Endodermal cell (in vitro differentiated cells): ENCODE measurements at regions not wholly inside any gene's neighbourhood (a gene's known extent, or its start where the extent isn't known, plus 50 kb on each side); places are given as distances from the start of the nearest gene placed in this dataset.

Experiments
- DNase-seq: peaks from one replicate; pipeline ENCODE4 v3.0.0-alpha.2; 2017
- H3K27ac ChIP-seq: 2 replicates; pipeline ENCODE4 v1.5.1; 2013; ENCODE audit warnings: mild to moderate bottlenecking, low read depth, low read length, moderate library complexity
- H3K27me3 ChIP-seq: 2 replicates; pipeline ENCODE4 v1.6.1; 2013; ENCODE audit warnings: mild to moderate bottlenecking, low read length, moderate library complexity; ENCODE audit not compliant: insufficient read depth, control insufficient read depth, poor library complexity, severe bottlenecking
- H3K36me3 ChIP-seq: 2 replicates; pipeline ENCODE4 v1.7.0; 2013; ENCODE audit warnings: mild to moderate bottlenecking, low read length, moderate library complexity; ENCODE audit not compliant: control insufficient read depth, insufficient read depth
- H3K4me1 ChIP-seq: one replicate; pipeline ENCODE4 v1.7.0; 2013; ENCODE audit warnings: low read length; ENCODE audit not compliant: control insufficient read depth, insufficient read depth
- H3K4me3 ChIP-seq: 2 replicates; pipeline ENCODE4 v1.5.1; 2013; ENCODE audit warnings: mild to moderate bottlenecking, low read length, moderate library complexity
- H3K9ac ChIP-seq: 2 replicates; pipeline ENCODE4 v1.6.1; 2013; ENCODE audit warnings: mild to moderate bottlenecking, low read length, moderate library complexity; ENCODE audit not compliant: poor library complexity, severe bottlenecking; ENCODE audit errors: extremely low read depth
- H3K9me3 ChIP-seq: 2 replicates; pipeline ENCODE4 v1.6.1; 2013; ENCODE audit warnings: mild to moderate bottlenecking, low read length, moderate library complexity; ENCODE audit not compliant: control insufficient read depth
- H3K27ac Mint-ChIP-seq: 2 replicates; pipeline ENCODE4 v1.8.0; 2020; ENCODE audit warnings: mixed read lengths
- H3K27me3 Mint-ChIP-seq: 2 replicates; pipeline ENCODE4 v1.8.0; 2021; ENCODE audit warnings: mild to moderate bottlenecking, mixed read lengths; ENCODE audit not compliant: insufficient read depth
- H3K36me3 Mint-ChIP-seq: 2 replicates; pipeline ENCODE4 v1.8.0; 2020; ENCODE audit warnings: low read depth, mixed read lengths
- H3K4me1 Mint-ChIP-seq: 2 replicates; pipeline ENCODE4 v1.8.0; 2020; ENCODE audit warnings: mixed read lengths
- H3K4me3 Mint-ChIP-seq: 2 replicates; pipeline ENCODE4 v1.8.0; 2020; ENCODE audit warnings: mild to moderate bottlenecking, moderate library complexity, mixed read lengths
- H3K9me3 Mint-ChIP-seq: 2 replicates; pipeline ENCODE4 v1.8.0; 2020; ENCODE audit warnings: mild to moderate bottlenecking, mixed read lengths
- WGBS, 2 experiments: methylation state at CpG; one replicate each; pipeline versions ENCODE4 v1.1.5 to v1.1.7; 2013; ENCODE audit warnings: missing lambda C conversion rate in 2 of 2, mixed read lengths in 1 of 2; ENCODE audit not compliant: insufficient coverage in 1 of 2, insufficient read length in 1 of 2; 5-methylcytosine and 5-hydroxymethylcytosine counted together
- TF ChIP-seq, protein P1 (sequence below): fragments of 200-600 bp; sonication (generic); conservative IDR thresholded peaks from 2 replicates; pipeline ENCODE4 v1.5.0; 2021; ENCODE audit warnings: antibody characterized with exemption, mild to moderate bottlenecking

DNA sequence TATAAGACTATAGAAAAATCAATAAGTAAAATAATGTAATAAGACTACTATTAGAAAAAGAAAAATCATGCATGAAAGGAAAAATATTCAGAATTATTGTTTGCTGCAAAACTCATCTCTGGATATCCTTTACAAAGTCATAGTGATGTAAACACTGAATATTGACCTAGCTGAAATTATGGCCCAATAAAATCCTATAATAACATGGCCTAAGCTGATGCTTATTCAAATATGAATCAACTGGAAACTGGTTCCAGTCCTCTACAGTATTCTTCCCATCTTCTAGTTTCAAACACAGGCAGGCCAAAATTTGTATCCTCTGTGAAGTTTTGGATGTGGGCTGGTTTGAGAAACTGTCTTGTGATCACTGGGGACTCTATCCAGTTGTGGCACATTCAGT lies 134.5 kb downstream of the CNTN3 start:
- Histone ChIP-seq H3K4me3 (no peak overlapping the region), H3K4me1 (no peaks in the 10 kb centered on the region), H3K27ac (no peak overlapping the region), H3K9ac (no peak overlapping the region), H3K36me3 (no peaks in the 10 kb centered on the region), H3K27me3 (no peaks in the 10 kb centered on the region), H3K9me3 (no peaks in the 10 kb centered on the region)
- Mint-ChIP-seq H3K36me3 (no peaks in the 10 kb centered on the region), H3K27me3 (no peaks in the 10 kb centered on the region), H3K4me3 (no peak overlapping the region), H3K9me3 (no peaks in the 10 kb centered on the region), H3K4me1 (no peaks in the 10 kb centered on the region), H3K27ac (no peak overlapping the region)
- DNase-seq, result no peak
- TF ChIP-seq, protein P1, sequence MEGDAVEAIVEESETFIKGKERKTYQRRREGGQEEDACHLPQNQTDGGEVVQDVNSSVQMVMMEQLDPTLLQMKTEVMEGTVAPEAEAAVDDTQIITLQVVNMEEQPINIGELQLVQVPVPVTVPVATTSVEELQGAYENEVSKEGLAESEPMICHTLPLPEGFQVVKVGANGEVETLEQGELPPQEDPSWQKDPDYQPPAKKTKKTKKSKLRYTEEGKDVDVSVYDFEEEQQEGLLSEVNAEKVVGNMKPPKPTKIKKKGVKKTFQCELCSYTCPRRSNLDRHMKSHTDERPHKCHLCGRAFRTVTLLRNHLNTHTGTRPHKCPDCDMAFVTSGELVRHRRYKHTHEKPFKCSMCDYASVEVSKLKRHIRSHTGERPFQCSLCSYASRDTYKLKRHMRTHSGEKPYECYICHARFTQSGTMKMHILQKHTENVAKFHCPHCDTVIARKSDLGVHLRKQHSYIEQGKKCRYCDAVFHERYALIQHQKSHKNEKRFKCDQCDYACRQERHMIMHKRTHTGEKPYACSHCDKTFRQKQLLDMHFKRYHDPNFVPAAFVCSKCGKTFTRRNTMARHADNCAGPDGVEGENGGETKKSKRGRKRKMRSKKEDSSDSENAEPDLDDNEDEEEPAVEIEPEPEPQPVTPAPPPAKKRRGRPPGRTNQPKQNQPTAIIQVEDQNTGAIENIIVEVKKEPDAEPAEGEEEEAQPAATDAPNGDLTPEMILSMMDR, result no peak

DNA sequence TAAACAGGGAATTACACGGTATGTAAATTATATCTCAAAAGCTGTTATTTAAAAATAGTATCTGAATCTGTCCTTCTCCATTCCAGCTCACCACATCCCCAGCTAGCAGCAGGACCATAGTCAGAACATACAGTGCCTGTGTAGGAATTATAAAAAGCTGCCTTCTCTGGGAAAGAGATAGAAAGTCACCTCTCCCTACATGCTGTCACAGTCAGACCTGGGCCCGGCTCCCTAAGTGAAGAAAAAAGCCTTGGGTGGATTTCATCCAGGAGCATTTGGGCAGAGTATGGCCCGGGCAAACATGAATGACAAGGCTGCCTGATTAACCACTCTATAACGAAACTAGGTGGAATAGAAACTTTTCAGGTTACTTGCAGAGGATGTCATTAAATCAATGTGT lies 144.1 kb downstream of the CNTN3 start:
- H3K9me3 Mint-ChIP-seq, result no peaks in the 10 kb centered on the region
- DNase-seq, result no peak
- no peaks in the 10 kb centered on the region for H3K4me1 Mint-ChIP-seq
- H3K4me3 ChIP-seq, result no peak overlapping the region
- no peak overlapping the region for H3K4me3 Mint-ChIP-seq
- no peaks in the 10 kb centered on the region for H3K36me3 ChIP-seq
- H3K27ac ChIP-seq, result no peak overlapping the region
- H3K27me3 ChIP-seq, result no peaks in the 10 kb centered on the region
- WGBS, 2 experiments, result 90 to 91% methylated on average over 2 to 3 of the region's 4 CpGs
- H3K9me3 ChIP-seq, result no peaks in the 10 kb centered on the region
- no peaks in the 10 kb centered on the region for H3K4me1 ChIP-seq
- no peaks in the 10 kb centered on the region for H3K36me3 Mint-ChIP-seq
- TF ChIP-seq, protein P1, result no peak
- no peak overlapping the region for H3K27ac Mint-ChIP-seq
- no peak overlapping the region for H3K9ac ChIP-seq
- no peaks in the 10 kb centered on the region for H3K27me3 Mint-ChIP-seq

DNA sequence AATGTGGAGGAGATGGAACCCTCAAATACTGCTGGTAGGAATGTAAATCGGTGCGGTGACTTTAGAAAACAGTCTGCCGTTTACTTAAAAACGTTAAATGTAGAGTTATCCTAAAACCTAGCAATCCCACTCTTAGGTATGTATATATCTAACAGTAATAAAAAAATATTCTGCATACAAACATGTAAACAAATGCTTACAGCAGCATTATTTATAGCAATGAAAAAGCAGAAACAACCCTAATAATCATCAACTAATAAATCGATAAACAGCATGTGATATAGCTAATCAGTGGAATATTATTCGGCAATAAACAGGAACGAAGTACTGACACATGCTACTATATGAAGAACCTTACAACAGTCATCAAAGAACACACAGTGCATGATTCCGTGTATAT lies 144.7 kb downstream of the CNTN3 start:
- H3K4me3 ChIP-seq, result no peak overlapping the region
- 92 to 95% methylated on average over 2 to 7 of the region's 8 CpGs for WGBS, 2 experiments
- no peaks in the 10 kb centered on the region for H3K27me3 ChIP-seq
- no peak overlapping the region for H3K9ac ChIP-seq
- TF ChIP-seq, protein P1, result no peak
- H3K27ac ChIP-seq, result no peak overlapping the region
- H3K27ac Mint-ChIP-seq, result no peak overlapping the region
- H3K9me3 Mint-ChIP-seq, result no peaks in the 10 kb centered on the region
- no peaks in the 10 kb centered on the region for H3K9me3 ChIP-seq
- DNase-seq, result no peak
- no peak overlapping the region for H3K4me3 Mint-ChIP-seq
- H3K27me3 Mint-ChIP-seq, result no peaks in the 10 kb centered on the region
- no peaks in the 10 kb centered on the region for H3K4me1 Mint-ChIP-seq
- H3K36me3 ChIP-seq, result no peaks in the 10 kb centered on the region
- no peaks in the 10 kb centered on the region for H3K4me1 ChIP-seq
- H3K36me3 Mint-ChIP-seq, result no peaks in the 10 kb centered on the region
